IMR-90 (cell line): ENCODE measurements at regions not wholly inside any gene's neighbourhood (a gene's known extent, or its start where the extent isn't known, plus 50 kb on each side); places are given as distances from the start of the nearest gene placed in this dataset.

ENCODE experiments used
- ATAC-seq: fragments of 200-7000 bp; cut with Tn5 transposase; 2 replicates; pipeline ENCODE4 v1.9.1; 2020; ENCODE audit warnings: low read depth, mild to moderate bottlenecking, moderate library complexity
- BruUV-seq: library from RNA; stranded (reverse); fragments of 400-500 nt; replicated peaks from 2 replicates; lab custom pipeline; 2021; lab: Mats Ljungman, UMichigan
- CTCF ChIA-PET: fragments of 300-600 bp; formaldehyde crosslinking; extraction: SDS; loops from one replicate; lab custom pipeline; 2021; ENCODE audit warnings: antibody characterized with exemption; lab: Yijun Ruan, JAX
- POLR2A ChIA-PET: fragments of 300-600 bp; sonication (Branson Sonifier 250); formaldehyde crosslinking; loops from one replicate; lab custom pipeline; 2022; ENCODE audit warnings: antibody characterized with exemption; ENCODE audit not compliant: unreplicated experiment; lab: Charles Lee
- DNase-seq: peaks from one replicate; pipeline ENCODE4 v3.0.0; 2013
- H2AFZ ChIP-seq: replicated peaks from 2 replicates; pipeline ENCODE3; 2013; ENCODE audit warnings: low read length, mild to moderate bottlenecking; ENCODE audit not compliant: poor library complexity
- H2AK5ac ChIP-seq: 2 replicates; pipeline ENCODE4 v1.6.1; 2013; ENCODE audit warnings: low read depth, low read length, inconsistent platforms
- H2AK9ac ChIP-seq: replicated peaks from 2 replicates; pipeline ENCODE3; 2013; ENCODE audit warnings: mild to moderate bottlenecking, low read depth, low read length, moderate library complexity; ENCODE audit not compliant: poor library complexity
- H2BK120ac ChIP-seq: 2 replicates; pipeline ENCODE4 v1.6.1; 2013; ENCODE audit warnings: low read depth, low read length, inconsistent platforms
- H2BK15ac ChIP-seq: 3 replicates; pipeline ENCODE4 v1.6.1; 2013; ENCODE audit warnings: low read depth, low read length, inconsistent platforms
- H2BK20ac ChIP-seq: 2 replicates; pipeline ENCODE4 v1.6.1; 2013; ENCODE audit warnings: low read depth, mild to moderate bottlenecking, inconsistent platforms, low read length, moderate library complexity
- H2BK5ac ChIP-seq: 2 replicates; pipeline ENCODE4 v1.6.1; 2013; ENCODE audit warnings: mild to moderate bottlenecking, low read depth, low read length, inconsistent platforms; ENCODE audit not compliant: poor library complexity, severe bottlenecking
- H3K14ac ChIP-seq: replicated peaks from 2 replicates; pipeline ENCODE4 v1.6.1; 2013; ENCODE audit warnings: low read depth, low read length, inconsistent platforms
- H3K18ac ChIP-seq: 2 replicates; pipeline ENCODE4 v1.6.1; 2013; ENCODE audit warnings: low read depth, low read length, control low read depth
- H3K23ac ChIP-seq: 2 replicates; pipeline ENCODE4 v1.6.1; 2013; ENCODE audit warnings: low read depth, low read length, inconsistent platforms
- H3K27ac ChIP-seq: 2 replicates; pipeline ENCODE4 v1.5.1; 2013; ENCODE audit warnings: mild to moderate bottlenecking, control low read depth, low read length; ENCODE audit not compliant: insufficient read depth
- H3K27me3 ChIP-seq: 2 replicates; pipeline ENCODE4 v1.6.1; 2013; ENCODE audit warnings: low read length; ENCODE audit not compliant: control insufficient read depth, insufficient read depth
- H3K36me3 ChIP-seq: 2 replicates; pipeline ENCODE4 v1.6.1; 2013; ENCODE audit warnings: low read length, mixed read lengths; ENCODE audit not compliant: control insufficient read depth, insufficient read depth
- H3K4ac ChIP-seq: 2 replicates; pipeline ENCODE4 v1.6.1; 2013; ENCODE audit warnings: low read depth, low read length, inconsistent platforms
- H3K4me1 ChIP-seq: 2 replicates; pipeline ENCODE4 v1.6.1; 2013; ENCODE audit warnings: low read length, mixed read lengths; ENCODE audit not compliant: control insufficient read depth, insufficient read depth
- H3K4me2 ChIP-seq: 2 replicates; pipeline ENCODE4 v1.6.1; 2013; ENCODE audit warnings: low read depth, mild to moderate bottlenecking, control low read depth, low read length, moderate library complexity
- H3K4me3 ChIP-seq: 2 replicates; pipeline ENCODE4 v1.5.1; 2013; ENCODE audit warnings: low read depth, mild to moderate bottlenecking, control low read depth, low read length, moderate library complexity; ENCODE audit not compliant: insufficient read depth
- H3K56ac ChIP-seq: 2 replicates; pipeline ENCODE4 v1.6.1; 2013; ENCODE audit warnings: low read length, inconsistent platforms; ENCODE audit not compliant: insufficient read depth; ENCODE audit errors: extremely low read depth
- H3K79me1 ChIP-seq, 2 experiments: 2 replicates each; pipeline ENCODE4 v1.6.1; 2013; ENCODE audit warnings: low read length in 2 of 2, inconsistent platforms in 1 of 2, low read depth in 1 of 2
- H3K9ac ChIP-seq: 2 replicates; pipeline ENCODE4 v1.6.1; 2013; ENCODE audit warnings: low read depth, low read length, control low read depth
- H3K9me1 ChIP-seq: 2 replicates; pipeline ENCODE4 v1.6.1; 2013; ENCODE audit warnings: low read length, inconsistent platforms; ENCODE audit not compliant: insufficient read depth
- H3K9me3 ChIP-seq: 2 replicates; pipeline ENCODE4 v1.6.1; 2013; ENCODE audit warnings: low read length; ENCODE audit not compliant: control insufficient read depth, insufficient read depth
- H4K20me1 ChIP-seq: 2 replicates; pipeline ENCODE4 v1.6.1; 2013; ENCODE audit warnings: low read length, inconsistent platforms; ENCODE audit not compliant: insufficient read depth
- H4K5ac ChIP-seq: 2 replicates; pipeline ENCODE4 v1.6.1; 2013; ENCODE audit warnings: mild to moderate bottlenecking, low read depth, low read length, control low read depth
- H4K8ac ChIP-seq, 2 experiments: 2 replicates each; pipeline ENCODE4 v1.6.1; 2013; ENCODE audit warnings: low read depth in 2 of 2, low read length in 2 of 2, control low read depth in 1 of 2, inconsistent platforms in 1 of 2
- H4K91ac ChIP-seq: 2 replicates; pipeline ENCODE4 v1.6.1; 2013; ENCODE audit warnings: low read depth, low read length, inconsistent platforms; ENCODE audit not compliant: insufficient read depth
- BHLHE40 ChIP-seq: fragments of 150-350 bp; IDR thresholded peaks from 2 replicates; pipeline ENCODE4 v1.6.1; 2016; ENCODE audit warnings: mild to moderate bottlenecking, low read depth, low read length
- CEBPB ChIP-seq: IDR thresholded peaks from 2 replicates; pipeline ENCODE4 v1.6.1; 2012; ENCODE audit warnings: low read depth, low read length, improper control_type of control experiment
- CHD1 ChIP-seq: IDR thresholded peaks from 2 replicates; pipeline ENCODE4 v1.6.1; 2012; ENCODE audit warnings: low read depth, low read length, improper control_type of control experiment
- CTCF ChIP-seq: conservative IDR thresholded peaks from 2 replicates; pipeline ENCODE4 v1.5.1; 2012; ENCODE audit warnings: mild to moderate bottlenecking, low read depth, low read length, improper control_type of control experiment
- ELK1 ChIP-seq: fragments of 150-350 bp; IDR thresholded peaks from 2 replicates; pipeline ENCODE4 v1.6.1; 2016; ENCODE audit warnings: low read depth, mild to moderate bottlenecking, low read length, moderate library complexity, borderline replicate concordance
- FOS ChIP-seq: fragments of 150-350 bp; IDR thresholded peaks from 2 replicates; pipeline ENCODE4 v1.6.1; 2016; ENCODE audit warnings: low read depth, low read length
- MAFK ChIP-seq: IDR thresholded peaks from 2 replicates; pipeline ENCODE4 v1.6.1; 2012; ENCODE audit warnings: low read depth, low read length, improper control_type of control experiment
- MAZ ChIP-seq: IDR thresholded peaks from 2 replicates; pipeline ENCODE4 v1.6.1; 2012; ENCODE audit warnings: low read depth, mild to moderate bottlenecking, low read length, improper control_type of control experiment, moderate library complexity, borderline replicate concordance
- MXI1 ChIP-seq: IDR thresholded peaks from 2 replicates; pipeline ENCODE4 v1.6.1; 2012; ENCODE audit warnings: low read depth, mild to moderate bottlenecking, low read length, moderate library complexity, borderline replicate concordance
- NFE2L2 ChIP-seq: fragments of 150-350 bp; IDR thresholded peaks from 2 replicates; pipeline ENCODE4 v1.6.1; 2016; ENCODE audit warnings: low read depth, mild to moderate bottlenecking, low read length
- POLR2A ChIP-seq: IDR thresholded peaks from 2 replicates; pipeline ENCODE4 v1.6.1; 2012; ENCODE audit warnings: mild to moderate bottlenecking, low read depth, low read length
- RAD21 ChIP-seq: IDR thresholded peaks from 2 replicates; pipeline ENCODE4 v1.6.1; 2012; ENCODE audit warnings: low read length, improper control_type of control experiment
- RCOR1 ChIP-seq: IDR thresholded peaks from 2 replicates; pipeline ENCODE4 v1.6.1; 2012; ENCODE audit warnings: mild to moderate bottlenecking, low read length, improper control_type of control experiment; ENCODE audit not compliant: insufficient replicate concordance
- RFX5 ChIP-seq: IDR thresholded peaks from 2 replicates; pipeline ENCODE4 v1.8.0; 2012; ENCODE audit warnings: low read depth, mild to moderate bottlenecking, low read length, moderate library complexity
- WGBS, 2 experiments: methylation state at CpG; one replicate each; pipeline versions ENCODE4 v1.1.5 to v1.1.7; 2013; ENCODE audit warnings: missing lambda C conversion rate in 2 of 2; ENCODE audit not compliant: insufficient read length in 1 of 2; ENCODE audit errors: extremely low coverage in 2 of 2; 5-methylcytosine and 5-hydroxymethylcytosine counted together
- dilution Hi-C: fragments of 300-500 bp; cut with HindIII; formaldehyde crosslinking; loops from one replicate; pipeline ENCODE4 v1.14.3; 2018; ENCODE audit warnings: low sequenced_read_pairs; ENCODE audit not compliant: unreplicated experiment
- in situ Hi-C: fragments of 300-500 bp; cut with MboI; formaldehyde crosslinking; loops from 3 replicates; pipeline ENCODE4 v1.14.3; 2019; ENCODE audit warnings: low sequenced_read_pairs, inconsistent platforms, mixed read lengths
- intact Hi-C: fragments of 100-400 bp; cut with micrococcal nuclease; formaldehyde crosslinking; loops from 2 replicates; pipeline ENCODE4 v1.10.0; 2022
- TF ChIP-seq, protein P1 (sequence below): fragments of 150-350 bp; IDR thresholded peaks from 2 replicates; pipeline ENCODE4 v1.6.1; 2017; ENCODE audit warnings: mild to moderate bottlenecking, antibody characterized with exemption, low read length, low read depth

DNA sequence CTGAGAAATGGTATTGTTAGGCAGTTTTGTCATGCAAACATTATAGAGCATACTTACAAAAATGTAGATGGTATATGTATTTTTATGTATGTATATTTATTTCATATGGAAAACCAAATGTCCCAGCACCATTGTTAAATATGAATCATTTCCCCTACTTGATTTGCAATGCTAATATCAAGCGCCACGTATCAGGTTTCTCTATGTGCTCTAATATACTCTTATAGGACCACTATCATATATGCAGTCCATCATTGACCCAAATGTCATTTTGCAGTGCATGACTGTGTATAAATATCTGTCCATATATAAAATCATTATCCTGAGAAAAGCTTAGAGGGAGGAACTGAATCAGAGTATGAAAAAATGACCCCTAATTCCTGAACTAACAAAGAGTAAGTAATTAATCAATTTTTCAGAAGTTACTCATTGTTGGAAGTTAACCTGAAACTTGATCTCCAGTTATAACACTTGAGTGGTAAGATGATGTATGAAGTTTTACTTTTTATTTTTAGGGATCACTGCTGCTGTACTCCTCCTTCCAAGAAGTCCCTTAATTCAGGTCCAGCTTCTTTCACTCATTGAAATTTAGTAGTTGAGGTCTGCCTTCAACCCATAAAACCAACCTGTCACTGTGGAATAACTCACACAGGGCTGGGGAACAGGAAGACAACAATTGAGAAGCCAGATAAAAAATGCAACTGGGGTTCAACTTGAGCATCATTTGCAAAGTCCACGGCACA is 134.8 kb upstream of the LDB2 start:
- Histone ChIP-seq H3K4me2 (no peak overlapping the region), H2AK5ac (peak overlapping the region; percentile 10; the same call in 1 of the 2 replicates), H4K20me1 (no peaks in the 10 kb centered on the region), H3K4me1 (peaks cover 18% of the 10 kb centered on the region), H3K4me3 (no peak overlapping the region), H3K9me3 (no peaks in the 10 kb centered on the region), H3K79me1 (peaks cover 0 to 11% of the 10 kb centered on the region in 2 experiments; a peak in 2 of 4 replicates), H2AK9ac (no peak overlapping the region), H2BK15ac (peak overlapping the region; percentile 70; the same call in 1 of the 3 replicates), H3K14ac (peak overlapping the region; percentile 47), H3K9me1 (peaks cover 18% of the 10 kb centered on the region), H4K91ac (no peak overlapping the region), H3K18ac (no peak overlapping the region), H3K56ac (no peak overlapping the region), H3K4ac (no peak overlapping the region), H3K23ac (no peak overlapping the region), H2BK20ac (0 out of 2 replicates have a peak overlapping the region, but pooled peaks have one; percentile 8), H2BK120ac (peak overlapping the region; percentile 37; the same call in 1 of the 2 replicates), H2BK5ac (no peak overlapping the region), H3K27me3 (no peaks in the 10 kb centered on the region), H4K5ac (no peak overlapping the region; the same call in 1 of the 2 replicates), H4K8ac (peak overlapping the region in 1 of 2 experiments; percentile 31; a peak in 1 of 4 replicates), H3K27ac (no peak overlapping the region), H3K36me3 (no peaks in the 10 kb centered on the region), H2AFZ (no peak overlapping the region), H3K9ac (no peak overlapping the region)
- POLR2A ChIA-PET: no interaction called here
- ATAC-seq (no peak), DNase-seq (peak; percentile 43)
- no TSS peak for BruUV-seq
- in situ Hi-C loops: no loop called here
- 58% methylated on average over 1 of the region's 3 CpGs; no CpG with 5 or more reads in 1 of the 2 experiments for WGBS, 2 experiments
- CTCF ChIA-PET: no interaction called here
- dilution Hi-C loops: no loop called here
- intact Hi-C loops: no loop called here
- TF ChIP-seq ELK1 (no peak), RFX5 (no peak), RAD21 (no peak), MXI1 (no peak), MAZ (no peak), NFE2L2 (no peak), RCOR1 (no peak), BHLHE40 (no peak), POLR2A (no peak), CTCF (no peak), CHD1 (no peak), CEBPB (no peak), MAFK (no peak), FOS (no peak)
- TF ChIP-seq, protein P1, sequence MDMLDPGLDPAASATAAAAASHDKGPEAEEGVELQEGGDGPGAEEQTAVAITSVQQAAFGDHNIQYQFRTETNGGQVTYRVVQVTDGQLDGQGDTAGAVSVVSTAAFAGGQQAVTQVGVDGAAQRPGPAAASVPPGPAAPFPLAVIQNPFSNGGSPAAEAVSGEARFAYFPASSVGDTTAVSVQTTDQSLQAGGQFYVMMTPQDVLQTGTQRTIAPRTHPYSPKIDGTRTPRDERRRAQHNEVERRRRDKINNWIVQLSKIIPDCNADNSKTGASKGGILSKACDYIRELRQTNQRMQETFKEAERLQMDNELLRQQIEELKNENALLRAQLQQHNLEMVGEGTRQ: no peak
